GM18867 (cell line): ENCODE measurements at regions not wholly inside any gene's neighbourhood (a gene's known extent, or its start where the extent isn't known, plus 50 kb on each side); places are given as distances from the start of the nearest gene placed in this dataset.

ENCODE experiments used
- ATAC-seq: cut with Tn5 transposase; IDR thresholded peaks from one replicate; pipeline ENCODE4 v1.9.1; 2021; ENCODE audit warnings: mild to moderate bottlenecking, moderate library complexity; ENCODE audit not compliant: unreplicated experiment

DNA sequence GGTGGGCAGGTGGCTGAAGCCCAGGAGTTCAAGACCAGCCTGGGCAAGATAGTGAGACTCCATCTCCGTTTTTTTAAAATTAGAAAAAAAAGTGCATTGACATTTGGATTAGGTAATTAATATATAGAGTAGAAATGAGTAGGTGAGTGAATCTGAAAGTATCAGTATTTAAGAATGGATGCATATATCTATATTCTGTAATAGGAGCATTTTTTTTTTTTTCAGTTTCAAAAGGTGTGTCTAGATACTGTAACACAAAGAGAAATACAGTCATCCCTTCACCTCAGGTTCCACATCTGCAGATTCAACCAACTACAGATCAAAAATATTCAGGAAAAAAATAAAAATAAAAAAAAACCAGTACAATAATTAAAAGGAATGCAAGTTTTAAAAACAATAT is 50.8 kb downstream of the RBM27 start:
- ATAC-seq: peak; percentile 65

DNA sequence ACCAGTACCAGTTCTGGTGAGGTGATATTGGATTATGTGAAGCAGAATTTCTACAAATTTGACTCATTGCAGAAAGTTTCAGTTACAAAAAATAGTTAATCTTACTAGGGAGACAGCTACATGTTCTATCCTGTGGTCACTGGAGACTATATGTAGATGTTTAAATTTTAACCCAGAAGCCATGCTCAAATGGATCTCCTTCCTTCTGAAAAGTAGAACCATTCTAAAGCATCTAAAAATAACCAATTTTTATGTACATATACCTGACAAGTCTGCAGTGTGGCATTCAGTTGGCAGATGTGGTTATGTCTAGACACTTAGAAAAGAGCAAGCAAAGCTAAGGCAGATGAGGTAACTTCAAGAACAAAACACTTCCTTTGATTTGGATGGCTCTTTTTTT is 65.5 kb upstream of the POU4F3 start:
- ATAC-seq: no peak

DNA sequence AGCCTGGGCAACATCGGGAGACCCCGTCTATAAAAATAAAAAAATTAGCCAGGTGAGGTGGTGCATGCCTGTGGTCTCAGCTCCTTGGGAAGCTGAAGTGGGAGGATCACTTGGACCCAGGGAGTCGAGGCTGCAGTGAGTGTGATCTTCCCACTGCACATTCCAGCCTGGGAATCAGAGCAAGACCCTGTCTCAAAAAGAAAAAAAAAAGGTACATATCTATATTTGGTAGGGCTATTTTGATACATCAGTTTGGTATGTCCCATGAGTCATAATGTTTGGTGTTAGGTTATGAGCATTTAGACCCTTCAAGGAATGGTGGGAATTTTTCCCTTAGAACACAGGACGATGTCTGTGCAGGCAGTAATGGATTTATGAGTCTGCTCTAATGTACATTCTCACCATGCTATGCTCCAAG is 55.3 kb upstream of the POU4F3 start:
- no peak for ATAC-seq

DNA sequence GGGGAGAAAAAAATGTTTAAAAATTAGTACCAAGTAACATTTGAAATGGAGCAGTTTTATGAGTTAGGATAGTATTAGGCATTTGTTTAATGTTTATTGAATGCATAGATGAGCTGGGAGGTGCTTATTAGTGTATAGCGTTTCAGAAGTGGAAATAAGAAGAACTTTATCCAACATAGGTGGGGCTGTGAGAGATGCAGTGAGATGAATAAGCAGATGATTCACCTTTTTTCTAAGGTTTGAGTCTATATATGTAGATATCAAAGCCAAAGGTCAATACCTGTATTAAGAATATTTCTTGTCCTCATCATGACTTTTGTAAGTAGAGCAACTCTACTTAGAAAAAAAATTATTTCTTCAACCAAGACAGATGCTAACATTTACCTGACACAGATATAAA is 54.6 kb upstream of the POU4F3 start:
- ATAC-seq: no peak
